Activated T-cell treated with anti-CD3 and anti-CD28 coated beads for 48 hours (primary cell): ENCODE measurements at regions not wholly inside any gene's neighbourhood (a gene's known extent, or its start where the extent isn't known, plus 50 kb on each side); places are given as distances from the start of the nearest gene placed in this dataset.
"Not testable (repeated sequence)": the region's sequence is repeated elsewhere in the genome, so short reads cannot be mapped to it uniquely, and the experiment has no call there.

ENCODE experiments used
- DNase-seq: peaks from one replicate; pipeline ENCODE4 v3.0.0-alpha.2; 2020; ENCODE audit warnings: low read depth

DNA sequence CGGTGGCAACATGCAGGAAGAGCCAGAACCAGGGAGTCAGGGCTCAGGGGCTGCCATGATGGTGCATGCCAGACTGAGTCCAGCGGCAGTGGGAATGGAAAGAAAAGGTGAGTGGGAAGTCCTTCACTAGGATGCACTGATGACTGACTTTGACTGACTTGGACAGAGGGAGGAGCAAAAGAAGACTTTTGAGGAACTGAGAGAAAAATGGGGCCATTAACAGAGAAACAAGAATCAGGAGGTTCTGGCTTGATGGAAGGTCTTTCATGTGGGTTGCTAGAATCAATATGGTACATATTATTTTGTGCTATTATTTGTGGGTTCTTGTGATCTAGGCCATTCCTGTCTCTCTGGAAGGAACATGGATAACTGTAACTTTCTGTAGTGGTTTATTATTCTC is 454.6 kb upstream of the PROX1 start:
- no peak for DNase-seq

- no peak for DNase-seq
Measured at GRCh38 chr1:213535679-213536078, 452.1 kb upstream of the PROX1 start.

DNA sequence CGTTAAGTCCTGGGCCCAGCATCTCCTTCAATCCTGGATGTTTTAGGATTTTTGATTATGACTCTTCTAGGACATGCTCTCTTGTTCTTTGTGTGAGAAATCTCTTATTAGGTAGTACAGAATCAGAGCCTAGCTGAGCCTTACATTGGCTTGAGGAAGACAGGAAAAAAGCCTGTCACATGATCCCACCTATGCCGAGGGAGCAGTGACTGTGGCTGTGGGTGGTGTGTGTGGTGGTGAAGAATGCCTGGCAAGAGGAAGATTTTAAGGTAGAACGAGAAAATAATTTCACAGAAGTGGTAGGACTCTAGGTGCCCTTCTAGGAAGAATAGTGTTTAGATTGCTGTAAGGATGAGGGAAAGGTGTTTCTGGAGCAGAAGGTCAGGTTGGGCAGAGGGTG is 449.5 kb upstream of the PROX1 start:
- DNase-seq = no peak

- DNase-seq = no peak
Measured at GRCh38 chr1:213539464-213539863, 448.3 kb upstream of the PROX1 start.

GRCh38 chr1:213541641-213542040 is 446.1 kb upstream of the PROX1 start:
- no peak for DNase-seq

GRCh38 chr1:213545181-213545580 is 442.6 kb upstream of the PROX1 start:
- DNase-seq = not testable (repeated sequence)

GRCh38 chr1:213549982-213550381 is 437.8 kb upstream of the PROX1 start:
- no peak for DNase-seq

GRCh38 chr1:213550804-213551203 is 437.0 kb upstream of the PROX1 start:
- no peak for DNase-seq

- no peak for DNase-seq
Measured at GRCh38 chr1:213552045-213552444, 435.7 kb upstream of the PROX1 start.

DNA sequence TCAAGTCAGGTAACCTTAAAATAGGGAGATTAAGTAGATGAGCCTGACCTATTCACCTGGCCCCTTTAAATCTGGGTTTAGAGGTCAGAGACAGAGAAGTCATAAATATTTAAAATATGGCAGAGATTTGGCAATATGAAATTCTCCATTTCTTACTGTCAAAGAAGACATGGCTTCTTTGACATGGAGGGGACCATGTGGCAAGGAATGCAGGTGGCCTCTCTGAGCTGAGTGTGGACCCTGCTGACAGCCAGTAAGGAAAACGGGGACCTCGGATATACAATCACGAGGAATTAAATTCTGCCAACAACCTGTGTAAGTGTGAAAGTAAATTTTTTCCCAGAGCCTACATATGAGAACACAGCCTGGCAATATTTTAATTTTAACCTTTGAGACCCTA is 427.5 kb upstream of the PROX1 start:
- DNase-seq = no peak

GRCh38 chr1:213561870-213562269 is 425.9 kb upstream of the PROX1 start:
- no peak for DNase-seq

- DNase-seq = no peak
Measured at GRCh38 chr1:213564215-213564659, 423.5 kb upstream of the PROX1 start.

DNA sequence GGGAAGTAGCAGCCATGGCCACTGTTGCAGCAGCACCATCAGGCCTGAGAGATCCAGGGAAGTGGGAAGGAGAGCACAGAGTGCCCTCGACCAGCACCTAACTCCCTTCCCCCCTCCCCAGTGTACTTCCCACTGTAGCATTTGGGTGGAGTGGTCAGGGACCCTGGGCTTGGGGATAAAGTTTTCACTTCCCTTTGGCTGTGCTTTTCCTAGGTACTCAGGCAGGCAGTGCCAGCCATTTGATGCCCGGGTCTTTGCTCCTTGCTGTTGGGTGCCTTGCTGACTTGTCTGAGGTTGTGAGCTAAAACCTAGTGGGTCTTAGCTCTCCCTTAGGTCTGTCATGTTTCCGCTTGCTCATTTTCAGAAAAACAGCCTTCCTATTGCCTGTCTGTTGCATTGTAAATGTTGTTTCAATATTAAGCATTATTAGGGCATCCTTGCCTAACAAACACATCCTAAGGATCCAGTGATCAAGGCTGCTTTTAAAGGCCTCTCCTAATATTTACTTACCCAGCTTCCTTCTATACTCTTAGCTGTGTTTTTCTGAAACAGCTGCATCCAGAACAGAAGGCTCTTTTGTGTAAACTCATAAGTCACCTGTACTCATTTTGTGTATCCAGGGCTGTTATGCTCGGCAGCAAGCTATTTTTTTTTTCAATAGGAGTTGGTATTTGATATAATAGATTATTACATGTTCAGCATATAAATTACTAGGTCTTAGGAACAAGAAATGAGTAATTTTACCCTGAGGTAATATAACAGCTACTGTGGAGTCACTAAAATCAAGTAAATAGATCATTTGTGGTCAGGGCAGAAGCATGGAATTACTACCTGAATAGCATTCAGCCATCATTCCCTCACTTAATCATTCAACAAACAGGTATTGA is 418.6 kb upstream of the PROX1 start:
- no peak for DNase-seq

DNA sequence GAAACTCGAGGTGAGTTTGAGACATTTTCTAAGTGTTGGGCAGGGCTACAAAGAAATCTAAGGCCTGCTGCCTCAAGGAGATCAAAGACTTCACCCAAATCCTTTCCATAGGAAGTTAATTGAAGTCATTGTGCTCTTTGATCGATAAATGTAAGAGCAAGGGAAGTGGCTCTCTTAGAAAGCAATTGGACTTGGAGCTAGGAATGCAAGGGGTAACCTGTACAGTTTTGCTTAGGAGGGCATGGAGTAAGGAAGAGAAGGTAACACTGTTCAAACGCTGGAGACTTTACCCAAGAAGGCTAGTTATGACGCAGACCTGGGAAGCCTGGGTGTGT is 418.0 kb upstream of the PROX1 start:
- no peak for DNase-seq

GRCh38 chr1:213570487-213570886 is 417.3 kb upstream of the PROX1 start:
- DNase-seq = no peak

- no peak for DNase-seq
Measured at GRCh38 chr1:213571419-213571818, 416.4 kb upstream of the PROX1 start.

DNA sequence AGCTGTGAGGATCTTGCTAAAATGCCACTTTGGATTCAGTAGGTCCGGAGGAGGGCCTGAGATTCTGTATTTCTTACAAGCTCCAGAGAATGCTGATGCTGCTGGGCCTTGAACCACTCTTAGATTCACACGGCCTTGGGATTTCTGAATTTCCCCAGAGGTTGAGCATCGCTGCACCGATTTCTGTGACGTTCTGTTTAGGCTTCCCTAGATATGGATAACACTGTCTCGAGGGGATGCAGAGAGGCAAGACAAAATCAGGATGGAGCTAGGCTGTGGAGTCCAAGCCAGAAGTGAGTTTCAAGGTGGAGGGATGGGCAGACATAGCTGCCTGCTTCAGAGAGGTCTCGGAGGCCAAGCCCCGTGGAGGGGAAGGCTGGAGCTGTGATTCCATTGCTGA is 415.9 kb upstream of the PROX1 start:
- no peak for DNase-seq

DNA sequence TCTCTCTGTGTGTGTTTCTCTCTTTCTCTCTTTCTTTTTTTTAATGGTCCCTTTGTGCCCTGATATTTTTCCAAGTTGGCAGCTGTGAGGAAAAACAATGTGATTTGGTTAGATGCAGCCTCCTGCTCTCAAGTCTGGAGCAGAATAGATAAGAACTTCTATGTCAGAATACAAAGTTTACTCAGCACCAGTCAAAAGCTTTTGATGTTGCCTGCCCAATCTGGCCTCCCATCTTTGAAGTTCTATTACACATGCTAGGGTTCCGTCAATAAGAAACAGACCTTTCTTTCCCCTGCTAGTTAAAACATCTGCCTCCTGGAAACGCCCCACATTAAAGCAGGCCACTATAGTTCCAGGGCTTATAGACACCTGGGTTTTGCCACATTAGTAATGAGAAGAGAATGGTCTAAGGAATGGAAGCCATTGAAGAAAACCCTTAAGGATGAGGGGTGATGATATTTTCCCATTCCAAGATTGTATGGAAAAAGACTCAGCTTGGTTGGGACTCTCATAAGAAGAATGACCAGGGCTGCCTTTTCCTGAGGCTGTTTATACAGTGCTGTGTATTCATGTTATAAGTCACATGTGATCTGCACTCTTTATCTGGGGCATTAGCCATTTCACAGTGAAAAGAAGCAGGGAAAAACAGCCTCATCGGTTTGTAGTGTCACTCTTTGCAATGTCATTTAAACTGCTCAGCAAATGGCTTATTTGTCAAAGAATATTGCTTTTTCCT is 414.7 kb upstream of the PROX1 start:
- no peak for DNase-seq

DNA sequence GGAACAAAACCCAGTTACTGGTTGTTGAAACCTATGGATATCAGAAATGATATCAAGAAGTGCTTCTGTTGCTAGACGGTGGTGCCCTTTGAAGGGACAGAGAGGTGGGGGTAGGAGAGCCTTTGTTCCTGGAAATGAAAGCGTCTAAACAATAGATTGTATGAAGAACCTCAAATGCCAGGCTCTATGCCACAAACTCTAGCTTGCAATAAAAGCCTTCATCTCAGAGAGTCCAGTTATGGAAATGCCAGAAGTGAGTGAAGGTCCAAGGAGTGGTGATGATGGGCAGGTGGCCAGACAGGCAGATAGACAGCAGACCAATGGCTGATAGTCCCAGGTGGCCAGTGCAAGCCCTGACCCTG is 414.1 kb upstream of the PROX1 start:
- DNase-seq = no peak

- no peak for DNase-seq
Measured at GRCh38 chr1:213582976-213583567, 404.7 kb upstream of the PROX1 start.

GRCh38 chr1:213584272-213584671 is 403.5 kb upstream of the PROX1 start:
- DNase-seq = no peak

GRCh38 chr1:213585402-213585801 is 402.4 kb upstream of the PROX1 start:
- no peak for DNase-seq

DNA sequence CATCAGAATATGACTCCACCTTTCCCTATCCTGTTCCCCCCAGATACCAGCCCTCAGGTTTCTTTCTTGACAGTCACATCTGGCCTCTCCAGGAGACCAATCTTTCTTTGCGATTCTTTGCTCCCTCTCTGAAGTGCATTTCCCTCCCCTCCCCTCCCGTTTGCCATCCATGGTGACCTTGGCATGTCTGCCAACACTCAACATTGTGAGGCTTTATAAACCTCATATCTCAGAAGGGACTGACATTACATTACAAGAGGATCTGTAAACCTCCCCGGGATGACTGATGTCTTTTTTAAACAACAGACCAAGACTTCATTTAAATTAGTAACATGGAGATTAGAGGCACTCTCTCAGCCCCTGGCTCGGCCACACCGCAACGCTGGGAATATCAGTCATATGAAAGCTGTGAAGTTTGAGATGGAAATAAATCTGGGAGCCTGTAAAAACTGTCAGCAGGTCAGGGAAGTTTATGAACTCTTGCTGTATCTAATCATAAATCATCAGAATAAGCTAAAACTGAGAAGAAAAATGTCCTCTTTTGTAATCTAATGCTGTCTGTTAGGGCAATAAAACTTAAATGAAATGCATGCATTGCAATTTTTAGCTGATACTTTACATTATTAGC is 401.7 kb upstream of the PROX1 start:
- no peak for DNase-seq
